BJ (cell line): ENCODE measurements at regions not wholly inside any gene's neighbourhood (a gene's known extent, or its start where the extent isn't known, plus 50 kb on each side); places are given as distances from the start of the nearest gene placed in this dataset.
"Not testable (repeated sequence)": the region's sequence is repeated elsewhere in the genome, so short reads cannot be mapped to it uniquely, and the experiment has no call there.

ENCODE experiments used
- CTCF ChIA-PET: fragments of 350-600 bp; formaldehyde crosslinking; extraction: SDS; loops from one replicate; lab custom pipeline; 2021; ENCODE audit warnings: antibody characterized with exemption, inconsistent platforms; lab: Yijun Ruan, JAX
- POLR2A ChIA-PET: fragments of 300-600 bp; sonication (Branson Sonifier 250); formaldehyde crosslinking; extraction: SDS; loops from one replicate; lab custom pipeline; 2021; ENCODE audit warnings: antibody characterized with exemption; lab: Charles Lee
- DNase-seq: peaks from one replicate; pipeline ENCODE4 v3.0.0-alpha.2; 2011; ENCODE audit warnings: low read depth
- H3K27me3 ChIP-seq: 2 replicates; pipeline ENCODE4 v1.6.0; 2011; ENCODE audit warnings: low read length; ENCODE audit not compliant: control insufficient read depth, insufficient read depth
- H3K36me3 ChIP-seq: 2 replicates; pipeline ENCODE4 v1.5.1; 2011; ENCODE audit warnings: low read length; ENCODE audit not compliant: control insufficient read depth, insufficient read depth
- H3K4me3 ChIP-seq: 2 replicates; pipeline ENCODE4 v1.5.1; 2011; ENCODE audit warnings: low read depth, mild to moderate bottlenecking, control low read depth, low read length
- TF ChIP-seq, protein P1 (sequence below): IDR thresholded peaks from 2 replicates; pipeline ENCODE4 v1.5.1; 2011; ENCODE audit warnings: low read depth, mild to moderate bottlenecking, control low read depth, inconsistent platforms, low read length, moderate library complexity; ENCODE audit not compliant: insufficient read depth

DNA sequence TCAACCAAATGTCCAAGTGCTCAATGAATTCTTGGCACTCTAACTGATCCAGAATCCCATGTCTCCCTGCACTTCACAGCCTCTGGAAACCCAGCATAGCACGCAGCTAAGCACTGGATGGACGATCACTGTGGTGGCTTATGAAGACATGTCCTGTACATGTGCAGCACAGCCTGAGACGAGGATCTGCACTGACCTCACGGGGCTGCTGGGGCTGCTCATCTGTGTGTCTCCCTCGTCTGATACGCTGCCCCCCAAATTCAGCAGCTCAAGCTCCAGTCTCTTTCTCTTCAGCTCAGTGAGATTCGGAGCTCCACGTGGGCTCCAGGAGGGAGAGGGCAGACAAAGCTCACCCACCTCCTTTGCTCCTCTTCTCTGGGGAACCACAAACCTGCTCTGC is 126.9 kb downstream of the CPZ start:
- TF ChIP-seq, protein P1, sequence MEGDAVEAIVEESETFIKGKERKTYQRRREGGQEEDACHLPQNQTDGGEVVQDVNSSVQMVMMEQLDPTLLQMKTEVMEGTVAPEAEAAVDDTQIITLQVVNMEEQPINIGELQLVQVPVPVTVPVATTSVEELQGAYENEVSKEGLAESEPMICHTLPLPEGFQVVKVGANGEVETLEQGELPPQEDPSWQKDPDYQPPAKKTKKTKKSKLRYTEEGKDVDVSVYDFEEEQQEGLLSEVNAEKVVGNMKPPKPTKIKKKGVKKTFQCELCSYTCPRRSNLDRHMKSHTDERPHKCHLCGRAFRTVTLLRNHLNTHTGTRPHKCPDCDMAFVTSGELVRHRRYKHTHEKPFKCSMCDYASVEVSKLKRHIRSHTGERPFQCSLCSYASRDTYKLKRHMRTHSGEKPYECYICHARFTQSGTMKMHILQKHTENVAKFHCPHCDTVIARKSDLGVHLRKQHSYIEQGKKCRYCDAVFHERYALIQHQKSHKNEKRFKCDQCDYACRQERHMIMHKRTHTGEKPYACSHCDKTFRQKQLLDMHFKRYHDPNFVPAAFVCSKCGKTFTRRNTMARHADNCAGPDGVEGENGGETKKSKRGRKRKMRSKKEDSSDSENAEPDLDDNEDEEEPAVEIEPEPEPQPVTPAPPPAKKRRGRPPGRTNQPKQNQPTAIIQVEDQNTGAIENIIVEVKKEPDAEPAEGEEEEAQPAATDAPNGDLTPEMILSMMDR, result no peak
- POLR2A ChIA-PET, result no interaction called here
- H3K36me3 ChIP-seq, result no peaks in the 10 kb centered on the region
- CTCF ChIA-PET, result no interaction called here
- no peak for DNase-seq
- H3K4me3 ChIP-seq, result no peak overlapping the region
- H3K27me3 ChIP-seq, result no peaks in the 10 kb centered on the region; the same call in 1 of the 2 replicates

DNA sequence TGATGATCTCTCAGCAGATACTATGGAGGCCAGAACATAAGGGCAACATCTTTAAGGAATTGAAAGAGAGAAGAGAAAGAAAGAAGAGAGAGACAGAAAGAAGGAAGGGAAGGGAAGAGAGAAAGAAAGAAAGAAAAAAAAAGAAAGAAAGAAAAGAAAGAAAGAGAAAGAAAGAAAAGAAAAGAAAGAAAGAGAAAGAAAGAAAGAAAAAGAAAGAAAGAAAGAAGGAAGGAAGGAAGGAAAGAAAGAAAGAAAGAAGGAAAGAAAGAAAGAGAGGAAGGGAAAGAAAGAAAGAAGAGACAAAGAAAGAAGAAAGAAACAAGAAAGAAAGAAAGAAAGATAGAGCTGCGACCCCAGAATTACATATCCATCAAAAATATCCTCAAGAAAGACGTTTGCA is 124.9 kb downstream of the CPZ start:
- H3K4me3 ChIP-seq, H3K27me3 ChIP-seq, POLR2A ChIA-PET, H3K36me3 ChIP-seq, DNase-seq: not testable (repeated sequence)
- CTCF ChIA-PET, result interaction anchor here (0.6 kb wide), 1 partner anchor 1366 kb away, joined by 3 read pairs; no protein-coding TSS in a partner anchor

DNA sequence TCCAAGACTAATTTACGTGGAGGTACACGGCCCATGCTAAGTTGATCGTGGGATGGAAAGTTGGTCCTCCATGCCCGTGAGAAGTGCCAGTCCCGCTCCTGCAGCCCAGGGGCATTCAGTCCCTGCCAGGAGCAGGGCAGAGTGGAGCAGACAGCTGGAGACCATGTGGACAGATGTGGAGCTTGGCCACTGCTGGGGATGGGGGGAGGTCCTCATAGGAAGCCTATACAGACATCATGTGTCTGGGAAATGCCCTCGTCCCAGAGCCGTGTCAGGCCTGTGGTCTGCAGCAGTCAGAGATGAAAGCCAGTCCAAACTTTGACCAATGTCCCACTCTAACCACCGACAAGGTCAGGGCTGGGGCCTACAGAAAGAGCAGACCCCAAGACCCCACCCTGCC is 118.4 kb downstream of the CPZ start:
- H3K27me3 ChIP-seq, result no peaks in the 10 kb centered on the region; the same call in 1 of the 2 replicates
- TF ChIP-seq, protein P1, result no peak
- CTCF ChIA-PET, result no interaction called here
- POLR2A ChIA-PET, result no interaction called here
- H3K4me3 ChIP-seq, result no peak overlapping the region
- no peak for DNase-seq
- no peaks in the 10 kb centered on the region for H3K36me3 ChIP-seq

DNA sequence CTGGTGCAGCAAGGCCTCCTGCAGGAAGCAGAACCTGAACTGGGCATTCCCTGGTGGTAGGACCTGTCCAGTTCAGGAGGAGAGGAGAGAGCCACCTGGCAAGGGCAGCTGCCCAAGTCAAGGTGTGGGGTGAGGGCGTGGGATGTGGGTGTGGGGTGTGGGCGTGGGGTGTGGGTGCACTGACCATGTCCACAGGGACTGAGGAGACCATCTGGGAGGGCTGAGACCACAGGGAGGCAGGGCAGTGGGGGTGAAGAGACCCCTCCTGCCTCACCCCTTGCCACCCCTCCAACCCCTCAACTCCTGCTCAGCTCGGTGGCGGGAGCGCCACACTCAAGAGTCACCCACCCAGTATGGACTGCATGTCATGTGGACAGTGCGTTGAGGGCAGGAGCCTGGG is 117.9 kb downstream of the CPZ start:
- H3K4me3 ChIP-seq, result no peak overlapping the region
- H3K36me3 ChIP-seq, result no peaks in the 10 kb centered on the region
- H3K27me3 ChIP-seq, result no peaks in the 10 kb centered on the region; the same call in 1 of the 2 replicates
- ChIA-PET CTCF (no interaction called here), POLR2A (no interaction called here)
- no peak for DNase-seq
- TF ChIP-seq, protein P1, result no peak

DNA sequence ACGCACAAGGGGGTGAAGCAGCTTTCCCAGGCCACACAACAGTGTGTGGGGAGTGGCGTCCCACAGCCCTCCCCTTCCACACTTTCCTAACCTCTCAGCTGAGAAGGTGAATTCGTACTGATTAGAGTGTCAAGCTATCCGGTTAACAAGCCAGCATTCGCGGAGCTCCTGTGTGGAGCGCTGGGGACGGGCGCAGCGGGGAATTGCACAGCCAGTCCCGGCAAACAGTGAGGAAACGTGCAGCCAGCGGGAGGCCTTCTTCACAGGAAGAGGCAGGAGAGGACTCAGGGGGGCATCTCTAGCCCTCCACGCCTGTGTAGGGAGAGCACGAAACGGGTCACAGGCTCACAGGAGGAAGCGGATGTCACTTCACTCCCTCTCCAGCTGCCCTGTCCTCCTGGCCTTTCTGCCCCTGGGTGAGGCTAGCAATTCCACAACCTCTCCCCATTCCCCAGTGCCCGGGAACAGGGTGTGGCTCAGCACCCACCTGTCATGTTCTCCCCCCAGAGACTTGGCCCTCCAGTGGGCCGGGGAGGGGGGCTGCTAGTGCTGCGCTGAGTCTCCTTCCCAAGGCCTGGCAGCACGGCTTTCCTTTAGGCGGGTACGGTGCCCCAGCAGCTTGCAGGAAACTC is 117.3 kb downstream of the CPZ start:
- POLR2A ChIA-PET, result no interaction called here
- Histone ChIP-seq H3K27me3 (no peaks in the 10 kb centered on the region; the same call in 1 of the 2 replicates), H3K4me3 (no peak overlapping the region), H3K36me3 (no peaks in the 10 kb centered on the region)
- TF ChIP-seq, protein P1, result no peak
- DNase-seq, result no peak
- CTCF ChIA-PET, result no interaction called here
